ENCODE measurements at regions not wholly inside any gene's neighbourhood (a gene's known extent, or its start where the extent isn't known, plus 50 kb on each side); places are given as distances from the start of the nearest gene placed in this dataset.

- TF ChIP-seq POLR2A (IDR thresholded peaks at IDR 0.05): no peak
- TF ChIP-seq POLR2AphosphoS5 (IDR thresholded peaks at IDR 0.05): no peak
- no peak for TF ChIP-seq CTCF (IDR thresholded peaks at IDR 0.05)
Measured at GRCh38 chr2:14513903-14514302, 118.6 kb upstream of the LRATD1 start.

Data from suprapubic skin (tissue), 4 donors.